ENCODE measurements at regions not wholly inside any gene's neighbourhood (a gene's known extent, or its start where the extent isn't known, plus 50 kb on each side); places are given as distances from the start of the nearest gene placed in this dataset.

GRCh38 chr5:17343675-17344074 lies 126.2 kb downstream of the BASP1 start:
- H3K27ac ChIP-seq (ENCODE audit: low read depth, low read length): no peak overlapping the region
- H3K27me3 ChIP-seq (ENCODE audit: control insufficient read depth, insufficient read depth, low read length): no peaks in the 10 kb centered on the region
- H3K36me3 ChIP-seq (ENCODE audit: control insufficient read depth, insufficient read depth, low read length): no peaks in the 10 kb centered on the region
- H3K9me3 ChIP-seq (ENCODE audit: control insufficient read depth, insufficient read depth, low read depth, low read length): peaks cover under 1% of the 10 kb centered on the region; the same call in 1 of the 2 replicates
- H3K9ac ChIP-seq (ENCODE audit: low read length): no peak overlapping the region
- no peak overlapping the region for H3K4me3 ChIP-seq (ENCODE audit: low read depth, low read length)
- H3K4me1 ChIP-seq (ENCODE audit: control insufficient read depth, insufficient read depth, low read length): peaks cover 4% of the 10 kb centered on the region; the same call in 1 of the 2 replicates

GRCh38 chr5:17346811-17347210 lies 129.4 kb downstream of the BASP1 start:
- Histone ChIP-seq H3K4me1 (ENCODE audit: control insufficient read depth, insufficient read depth, low read length) (peaks cover 4% of the 10 kb centered on the region; the same call in 1 of the 2 replicates), H3K9me3 (ENCODE audit: control insufficient read depth, insufficient read depth, low read depth, low read length) (no peaks in the 10 kb centered on the region), H3K27ac (ENCODE audit: low read depth, low read length) (no peak overlapping the region), H3K9ac (ENCODE audit: low read length) (no peak overlapping the region), H3K36me3 (ENCODE audit: control insufficient read depth, insufficient read depth, low read length) (no peaks in the 10 kb centered on the region), H3K27me3 (ENCODE audit: control insufficient read depth, insufficient read depth, low read length) (no peaks in the 10 kb centered on the region), H3K4me3 (ENCODE audit: low read depth, low read length) (no peak overlapping the region)

DNA sequence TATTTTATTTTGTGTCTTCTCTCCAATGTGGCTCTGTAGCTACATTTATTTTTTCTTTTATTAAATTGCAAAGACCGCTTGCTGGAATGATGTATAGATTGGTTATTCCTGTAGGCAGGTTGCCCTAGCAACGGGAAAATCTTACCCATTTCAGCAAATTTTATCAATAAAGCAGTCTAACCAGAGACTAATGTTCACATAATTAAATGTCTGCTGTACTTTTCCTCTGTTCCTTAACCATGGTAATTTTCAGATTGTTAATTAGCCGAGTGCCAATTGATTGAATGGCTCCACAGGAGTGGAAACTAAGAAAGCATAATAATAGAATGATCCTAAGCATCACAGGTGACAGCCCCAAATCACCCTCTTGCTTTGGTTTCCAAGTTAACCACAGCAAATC lies 134.8 kb downstream of the BASP1 start:
- no peak overlapping the region for H3K9ac ChIP-seq (ENCODE audit: low read length)
- H3K4me1 ChIP-seq (ENCODE audit: control insufficient read depth, insufficient read depth, low read length): no peaks in the 10 kb centered on the region
- no peak overlapping the region for H3K4me3 ChIP-seq (ENCODE audit: low read depth, low read length)
- H3K9me3 ChIP-seq (ENCODE audit: control insufficient read depth, insufficient read depth, low read depth, low read length): peaks cover 12% of the 10 kb centered on the region
- no peaks in the 10 kb centered on the region for H3K36me3 ChIP-seq (ENCODE audit: control insufficient read depth, insufficient read depth, low read length)
- no peak overlapping the region for H3K27ac ChIP-seq (ENCODE audit: low read depth, low read length)
- H3K27me3 ChIP-seq (ENCODE audit: control insufficient read depth, insufficient read depth, low read length): no peaks in the 10 kb centered on the region

DNA sequence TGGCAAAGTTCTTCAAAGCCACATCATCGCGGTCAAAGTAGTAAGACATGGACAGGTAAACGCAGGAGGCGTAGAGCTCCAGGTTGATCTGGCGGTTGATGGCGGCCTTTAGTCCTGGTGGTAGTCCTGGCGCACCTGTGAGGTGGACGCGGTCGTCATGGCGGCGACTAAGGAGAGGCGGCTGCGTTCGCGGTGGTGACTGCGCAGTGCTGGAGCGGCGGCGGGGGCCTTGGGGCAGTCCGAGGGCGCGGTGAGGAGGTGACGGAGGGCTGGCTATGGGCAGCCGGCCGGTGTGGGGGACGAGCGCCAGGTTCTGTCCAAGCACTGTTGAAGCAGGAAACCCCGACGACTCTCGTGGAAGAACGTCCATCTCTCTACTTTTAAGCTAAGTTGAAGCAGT lies 136.8 kb downstream of the BASP1 start:
- H3K27ac ChIP-seq (ENCODE audit: low read depth, low read length): no peak overlapping the region

GRCh38 chr5:17355586-17356346 lies 138.3 kb downstream of the BASP1 start:
- Histone ChIP-seq H3K27me3 (ENCODE audit: control insufficient read depth, insufficient read depth, low read length) (no peaks in the 10 kb centered on the region), H3K9me3 (ENCODE audit: control insufficient read depth, insufficient read depth, low read depth, low read length) (peaks cover 16% of the 10 kb centered on the region), H3K27ac (ENCODE audit: low read depth, low read length) (no peak overlapping the region), H3K36me3 (ENCODE audit: control insufficient read depth, insufficient read depth, low read length) (no peaks in the 10 kb centered on the region), H3K9ac (ENCODE audit: low read length) (no peak overlapping the region), H3K4me3 (ENCODE audit: low read depth, low read length) (no peak overlapping the region), H3K4me1 (ENCODE audit: control insufficient read depth, insufficient read depth, low read length) (no peaks in the 10 kb centered on the region)

More for the DNA sequence above, 136.8 kb downstream of the BASP1 start:
- H3K9me3 ChIP-seq (ENCODE audit: control insufficient read depth, insufficient read depth, low read depth, low read length): peaks cover 16% of the 10 kb centered on the region
- no peaks in the 10 kb centered on the region for H3K27me3 ChIP-seq (ENCODE audit: control insufficient read depth, insufficient read depth, low read length)
- H3K36me3 ChIP-seq (ENCODE audit: control insufficient read depth, insufficient read depth, low read length): no peaks in the 10 kb centered on the region
- no peaks in the 10 kb centered on the region for H3K4me1 ChIP-seq (ENCODE audit: control insufficient read depth, insufficient read depth, low read length)
- no peak overlapping the region for H3K4me3 ChIP-seq (ENCODE audit: low read depth, low read length)
- no peak overlapping the region for H3K9ac ChIP-seq (ENCODE audit: low read length)

GRCh38 chr5:17356551-17356950 lies 139.1 kb downstream of the BASP1 start:
- Histone ChIP-seq H3K27ac (ENCODE audit: low read depth, low read length) (no peak overlapping the region), H3K9ac (ENCODE audit: low read length) (no peak overlapping the region), H3K36me3 (ENCODE audit: control insufficient read depth, insufficient read depth, low read length) (no peaks in the 10 kb centered on the region), H3K4me3 (ENCODE audit: low read depth, low read length) (no peak overlapping the region), H3K27me3 (ENCODE audit: control insufficient read depth, insufficient read depth, low read length) (no peaks in the 10 kb centered on the region), H3K9me3 (ENCODE audit: control insufficient read depth, insufficient read depth, low read depth, low read length) (peaks cover 16% of the 10 kb centered on the region), H3K4me1 (ENCODE audit: control insufficient read depth, insufficient read depth, low read length) (no peaks in the 10 kb centered on the region)

- Histone ChIP-seq H3K9me3 (ENCODE audit: control insufficient read depth, insufficient read depth, low read depth, low read length) (peaks cover 16% of the 10 kb centered on the region), H3K9ac (ENCODE audit: low read length) (no peak overlapping the region), H3K4me3 (ENCODE audit: low read depth, low read length) (no peak overlapping the region), H3K4me1 (ENCODE audit: control insufficient read depth, insufficient read depth, low read length) (no peaks in the 10 kb centered on the region), H3K27ac (ENCODE audit: low read depth, low read length) (no peak overlapping the region), H3K36me3 (ENCODE audit: control insufficient read depth, insufficient read depth, low read length) (no peaks in the 10 kb centered on the region), H3K27me3 (ENCODE audit: control insufficient read depth, insufficient read depth, low read length) (no peaks in the 10 kb centered on the region)
These were observed 140.1 kb downstream of the BASP1 start for GRCh38 chr5:17357504-17357903.

- H3K4me3 ChIP-seq (ENCODE audit: low read depth, low read length): no peak overlapping the region
- no peak overlapping the region for H3K27ac ChIP-seq (ENCODE audit: low read depth, low read length)
- H3K9me3 ChIP-seq (ENCODE audit: control insufficient read depth, insufficient read depth, low read depth, low read length): peaks cover 16% of the 10 kb centered on the region
- no peaks in the 10 kb centered on the region for H3K4me1 ChIP-seq (ENCODE audit: control insufficient read depth, insufficient read depth, low read length)
- no peaks in the 10 kb centered on the region for H3K36me3 ChIP-seq (ENCODE audit: control insufficient read depth, insufficient read depth, low read length)
- H3K9ac ChIP-seq (ENCODE audit: low read length): no peak overlapping the region
- no peaks in the 10 kb centered on the region for H3K27me3 ChIP-seq (ENCODE audit: control insufficient read depth, insufficient read depth, low read length)
These were observed 140.0 kb upstream of the TAF11L2 start for GRCh38 chr5:17358031-17358430.

GRCh38 chr5:17359451-17360011 lies 138.5 kb upstream of the TAF11L2 start:
- no peak overlapping the region for H3K9ac ChIP-seq (ENCODE audit: low read length)
- no peak overlapping the region for H3K27ac ChIP-seq (ENCODE audit: low read depth, low read length)
- no peaks in the 10 kb centered on the region for H3K27me3 ChIP-seq (ENCODE audit: control insufficient read depth, insufficient read depth, low read length)
- H3K36me3 ChIP-seq (ENCODE audit: control insufficient read depth, insufficient read depth, low read length): no peaks in the 10 kb centered on the region
- no peaks in the 10 kb centered on the region for H3K4me1 ChIP-seq (ENCODE audit: control insufficient read depth, insufficient read depth, low read length)
- H3K9me3 ChIP-seq (ENCODE audit: control insufficient read depth, insufficient read depth, low read depth, low read length): peaks cover 14% of the 10 kb centered on the region
- H3K4me3 ChIP-seq (ENCODE audit: low read depth, low read length): no peak overlapping the region

DNA sequence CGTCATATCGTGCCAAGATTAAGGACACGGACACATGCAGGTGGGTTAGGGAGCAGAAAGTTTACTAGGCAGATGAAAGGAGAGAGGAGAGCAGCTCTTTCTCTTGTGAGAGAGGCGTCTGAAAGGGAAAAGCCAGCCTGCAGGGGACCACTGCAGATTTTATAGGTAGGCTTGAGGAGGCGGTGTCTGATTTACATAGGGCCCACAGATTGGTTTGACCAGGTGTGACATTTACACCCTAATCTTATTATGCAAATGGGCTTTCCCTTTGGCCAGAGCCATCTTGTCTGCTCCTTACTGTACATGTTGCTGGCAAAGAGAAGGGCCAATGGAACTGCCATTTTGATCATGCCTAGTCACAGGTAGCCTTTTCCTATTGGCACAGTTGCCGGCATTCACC lies 137.2 kb upstream of the TAF11L2 start:
- Histone ChIP-seq H3K36me3 (ENCODE audit: control insufficient read depth, insufficient read depth, low read length) (no peaks in the 10 kb centered on the region), H3K27me3 (ENCODE audit: control insufficient read depth, insufficient read depth, low read length) (no peaks in the 10 kb centered on the region), H3K27ac (ENCODE audit: low read depth, low read length) (no peak overlapping the region), H3K9ac (ENCODE audit: low read length) (no peak overlapping the region), H3K4me1 (ENCODE audit: control insufficient read depth, insufficient read depth, low read length) (no peaks in the 10 kb centered on the region), H3K9me3 (ENCODE audit: control insufficient read depth, insufficient read depth, low read depth, low read length) (peaks cover 12% of the 10 kb centered on the region), H3K4me3 (ENCODE audit: low read depth, low read length) (no peak overlapping the region)

DNA sequence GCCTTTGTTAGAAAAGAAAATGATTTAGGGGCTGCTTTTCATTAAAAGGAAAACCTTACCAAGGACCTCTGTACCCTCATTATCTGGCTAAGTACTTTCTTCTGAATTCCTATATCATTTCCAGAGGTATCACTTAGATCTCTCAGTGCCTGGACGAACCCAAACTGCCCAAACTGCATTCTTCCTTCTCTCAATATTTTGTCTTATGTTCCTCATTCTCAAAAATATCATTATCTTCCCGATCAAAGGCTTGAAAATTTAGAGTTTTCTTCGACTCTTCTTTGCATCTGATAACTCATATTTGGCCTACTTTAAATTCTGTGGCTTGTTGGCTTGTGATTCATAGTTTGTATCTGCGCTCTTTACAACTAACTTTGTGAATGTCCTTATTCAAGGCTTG lies 136.7 kb upstream of the TAF11L2 start:
- Histone ChIP-seq H3K4me3 (ENCODE audit: low read depth, low read length) (no peak overlapping the region), H3K36me3 (ENCODE audit: control insufficient read depth, insufficient read depth, low read length) (no peaks in the 10 kb centered on the region), H3K27me3 (ENCODE audit: control insufficient read depth, insufficient read depth, low read length) (no peaks in the 10 kb centered on the region), H3K4me1 (ENCODE audit: control insufficient read depth, insufficient read depth, low read length) (no peaks in the 10 kb centered on the region), H3K9me3 (ENCODE audit: control insufficient read depth, insufficient read depth, low read depth, low read length) (peaks cover 8% of the 10 kb centered on the region), H3K27ac (ENCODE audit: low read depth, low read length) (no peak overlapping the region), H3K9ac (ENCODE audit: low read length) (no peak overlapping the region)

All from HUES6 (cell line).